Peyer's patch (tissue), 4 donors: ENCODE measurements at regions not wholly inside any gene's neighbourhood (a gene's known extent, or its start where the extent isn't known, plus 50 kb on each side); places are given as distances from the start of the nearest gene placed in this dataset.

Experiments used
- DNase-seq, 3 donors: peaks; one replicate each; pipeline ENCODE4 v3.0.0-alpha.2; 2017 to 2019
- H3K27ac ChIP-seq, 4 donors: fragments of 200-600 bp; sonication (generic); one replicate each; pipeline ENCODE4 v1.5.1; 2016 to 2019
- H3K27me3 ChIP-seq, 2 donors: fragments of 200-600 bp; sonication (generic); one replicate each; pipeline ENCODE4 v1.5.1; 2019
- H3K36me3 ChIP-seq, 3 donors: fragments of 200-600 bp; sonication (generic); one replicate each; pipeline ENCODE4 v1.5.1; 2016 to 2019
- H3K4me1 ChIP-seq, 4 donors: fragments of 200-600 bp; sonication (generic); one replicate each; pipeline ENCODE4 v1.5.1; 2016 to 2019
- H3K4me3 ChIP-seq, 4 donors: fragments of 200-600 bp; sonication (generic); 1 replicate in 3 of 4; 2 replicates in 1 of 4; pipeline ENCODE4 v1.5.1; 2016 to 2019; ENCODE audit warnings: mild to moderate bottlenecking in 1 of 4
- H3K9me3 ChIP-seq, 4 donors: fragments of 200-600 bp; sonication (generic); one replicate each; pipeline ENCODE4 v1.5.1; 2016 to 2019; ENCODE audit warnings: mild to moderate bottlenecking in 1 of 4
- POLR2A ChIP-seq, 2 donors: fragments of 450-650 bp; IDR thresholded peaks; one replicate each; pipeline ENCODE4 v1.5.1; 2017; ENCODE audit warnings: antibody characterized with exemption in 2 of 2, mild to moderate bottlenecking in 2 of 2, moderate library complexity in 2 of 2
- TF ChIP-seq, protein P1 (sequence below), 6 experiments: fragments of 450-650 bp in 4 of 6; fragments of 200-600 bp in 2 of 6; sonication (generic) in 1 of 6; IDR thresholded peaks; one replicate each; pipeline ENCODE4 v1.5.1; 2017 to 2019; ENCODE audit warnings: antibody characterized with exemption in 6 of 6, mild to moderate bottlenecking in 3 of 6, moderate library complexity in 1 of 6

DNA sequence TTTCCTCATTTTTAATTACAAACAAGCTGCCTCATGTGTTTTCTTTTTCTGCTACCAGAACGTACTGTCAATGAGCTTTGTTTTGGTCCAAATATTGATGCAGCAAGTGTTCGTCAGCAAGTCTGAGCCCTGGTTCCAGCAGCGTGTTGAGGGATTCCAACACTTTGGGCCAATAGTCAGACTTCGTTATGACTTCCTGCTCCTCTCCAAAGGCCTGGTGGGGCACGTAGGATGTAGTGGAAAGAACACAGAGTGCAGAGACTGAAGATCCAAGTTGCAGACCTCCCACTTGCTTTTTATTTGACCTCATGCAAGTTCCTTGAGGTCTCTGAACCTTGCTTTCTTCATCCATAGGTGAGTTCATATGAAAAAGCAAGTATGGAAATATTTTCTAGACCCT lies 138.2 kb downstream of the BBOX1 start:
- DNase-seq: no peak
- H3K4me1 ChIP-seq: no peaks in the 10 kb centered on the region
- H3K36me3 ChIP-seq: no peaks in the 10 kb centered on the region
- no peak overlapping the region for H3K4me3 ChIP-seq
- TF ChIP-seq, protein P1, sequence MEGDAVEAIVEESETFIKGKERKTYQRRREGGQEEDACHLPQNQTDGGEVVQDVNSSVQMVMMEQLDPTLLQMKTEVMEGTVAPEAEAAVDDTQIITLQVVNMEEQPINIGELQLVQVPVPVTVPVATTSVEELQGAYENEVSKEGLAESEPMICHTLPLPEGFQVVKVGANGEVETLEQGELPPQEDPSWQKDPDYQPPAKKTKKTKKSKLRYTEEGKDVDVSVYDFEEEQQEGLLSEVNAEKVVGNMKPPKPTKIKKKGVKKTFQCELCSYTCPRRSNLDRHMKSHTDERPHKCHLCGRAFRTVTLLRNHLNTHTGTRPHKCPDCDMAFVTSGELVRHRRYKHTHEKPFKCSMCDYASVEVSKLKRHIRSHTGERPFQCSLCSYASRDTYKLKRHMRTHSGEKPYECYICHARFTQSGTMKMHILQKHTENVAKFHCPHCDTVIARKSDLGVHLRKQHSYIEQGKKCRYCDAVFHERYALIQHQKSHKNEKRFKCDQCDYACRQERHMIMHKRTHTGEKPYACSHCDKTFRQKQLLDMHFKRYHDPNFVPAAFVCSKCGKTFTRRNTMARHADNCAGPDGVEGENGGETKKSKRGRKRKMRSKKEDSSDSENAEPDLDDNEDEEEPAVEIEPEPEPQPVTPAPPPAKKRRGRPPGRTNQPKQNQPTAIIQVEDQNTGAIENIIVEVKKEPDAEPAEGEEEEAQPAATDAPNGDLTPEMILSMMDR (IDR thresholded peaks at IDR 0.05): no peak
- no peak for TF ChIP-seq POLR2A (IDR thresholded peaks at IDR 0.05)
- no peak overlapping the region for H3K27ac ChIP-seq
- H3K9me3 ChIP-seq: no peaks in the 10 kb centered on the region
- no peaks in the 10 kb centered on the region for H3K27me3 ChIP-seq
